Panc1 (cell line): ENCODE measurements at regions not wholly inside any gene's neighbourhood (a gene's known extent, or its start where the extent isn't known, plus 50 kb on each side); places are given as distances from the start of the nearest gene placed in this dataset.

ENCODE experiments used
- ATAC-seq: fragments of 200-7000 bp; cut with Tn5 transposase; 2 replicates; pipeline ENCODE4 v1.9.1; 2020; ENCODE audit warnings: mild to moderate bottlenecking, moderate library complexity
- BruUV-seq: library from RNA; stranded (reverse); fragments of 400-500 nt; replicated peaks from 2 replicates; lab custom pipeline; 2021; lab: Mats Ljungman, UMichigan
- CTCF ChIA-PET: fragments of 300-600 bp; sonication (Branson Sonifier 250); formaldehyde crosslinking; loops from one replicate; lab custom pipeline; 2022; ENCODE audit warnings: antibody characterized with exemption; lab: Charles Lee
- POLR2A ChIA-PET: fragments of 300-600 bp; sonication (Branson Sonifier 250); formaldehyde crosslinking; loops from one replicate; lab custom pipeline; 2022; ENCODE audit warnings: antibody characterized with exemption; lab: Charles Lee
- DNase-seq: peaks from one replicate; pipeline ENCODE4 v3.0.0-alpha.2; 2010; ENCODE audit warnings: low read depth, low spot score
- H3K27ac ChIP-seq: 2 replicates; pipeline ENCODE4 v1.5.1; 2011; ENCODE audit warnings: mild to moderate bottlenecking, low read length, inconsistent platforms
- H3K27me3 ChIP-seq: fragments of 200-500 bp; sonication (Bioruptor generic); 2 replicates; pipeline ENCODE4 v1.6.0; 2014; ENCODE audit warnings: low read length, inconsistent platforms; ENCODE audit not compliant: control insufficient read depth, insufficient read depth
- H3K36me3 ChIP-seq: fragments of 200-500 bp; sonication (Bioruptor generic); 2 replicates; pipeline ENCODE4 v1.5.1; 2014; ENCODE audit warnings: inconsistent platforms, mild to moderate bottlenecking, low read length, moderate library complexity; ENCODE audit not compliant: control insufficient read depth, insufficient read depth
- H3K4me1 ChIP-seq: 2 replicates; pipeline ENCODE4 v1.5.1; 2011; ENCODE audit warnings: inconsistent platforms, mild to moderate bottlenecking, low read length, moderate library complexity; ENCODE audit not compliant: control insufficient read depth, insufficient read depth
- H3K4me3 ChIP-seq, 2 experiments: 2 replicates each; pipeline ENCODE4 v1.5.1; 2011 to 2012; ENCODE audit warnings: low read depth in 2 of 2, low read length in 2 of 2, mild to moderate bottlenecking in 2 of 2, inconsistent platforms in 1 of 2, moderate library complexity in 1 of 2
- H3K9me3 ChIP-seq: fragments of 200-500 bp; sonication (Bioruptor generic); 2 replicates; pipeline ENCODE4 v1.5.1; 2014; ENCODE audit warnings: low read depth, mild to moderate bottlenecking, inconsistent platforms, low read length, moderate library complexity; ENCODE audit not compliant: control insufficient read depth, insufficient read depth
- POLR2AphosphoS5 ChIP-seq: IDR thresholded peaks from 2 replicates; pipeline ENCODE4 v1.6.1; 2012; ENCODE audit warnings: mild to moderate bottlenecking, low read depth, low read length, moderate library complexity
- REST ChIP-seq, 2 experiments: IDR thresholded peaks; 2 replicates each; pipeline ENCODE4 v1.6.1; 2011 to 2012; ENCODE audit warnings: low read depth in 2 of 2, control low read depth in 1 of 2, low read length in 1 of 2, mild to moderate bottlenecking in 1 of 2, moderate library complexity in 1 of 2; ENCODE audit not compliant: insufficient read depth in 1 of 2
- SIN3A ChIP-seq: IDR thresholded peaks from 2 replicates; pipeline ENCODE4 v1.6.1; 2012; ENCODE audit warnings: low read depth, mild to moderate bottlenecking, low read length, moderate library complexity, borderline replicate concordance; ENCODE audit not compliant: insufficient read depth
- TCF7L2 ChIP-seq: IDR thresholded peaks from 2 replicates; pipeline ENCODE4 v1.6.1; 2011; ENCODE audit warnings: mild to moderate bottlenecking, low read depth, low read length, inconsistent platforms
- in situ Hi-C: cut with HindIII; loops from 2 replicates; pipeline ENCODE4 v1.10.0; 2016; ENCODE audit warnings: low sequenced_read_pairs, low pct_unique_long_range_greater_than_20kb
- intact Hi-C: fragments of 100-400 bp; cut with micrococcal nuclease; formaldehyde crosslinking; loops from one replicate; pipeline ENCODE4 v1.10.0; 2022; ENCODE audit not compliant: unreplicated experiment
- TF ChIP-seq, protein P1 (sequence below): fragments of 450-650 bp; IDR thresholded peaks from 2 replicates; pipeline ENCODE4 v1.5.1; 2017; ENCODE audit warnings: mild to moderate bottlenecking

DNA sequence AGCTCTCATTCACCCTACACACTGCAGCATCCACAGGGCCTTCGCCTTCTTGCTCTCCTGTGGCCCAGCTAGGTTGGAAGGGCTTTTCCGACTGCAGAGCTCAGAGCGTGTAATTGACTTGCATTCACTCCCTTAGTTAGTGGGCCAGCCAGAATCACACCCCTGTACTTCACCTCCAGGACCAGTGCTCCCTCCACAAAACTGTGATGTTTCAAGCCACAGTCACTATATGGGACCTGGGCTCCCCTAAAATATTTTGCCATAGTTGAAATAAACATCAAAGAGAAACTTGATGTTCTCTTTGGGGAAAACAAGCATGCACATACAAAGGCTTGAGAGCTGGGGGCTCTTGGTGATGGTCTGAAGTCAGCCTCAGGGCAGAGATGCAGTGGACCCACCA is 69.7 kb upstream of the POU3F3 start:
- DNase-seq, result no peak
- Histone ChIP-seq H3K27ac (no peak overlapping the region), H3K9me3 (no peaks in the 10 kb centered on the region), H3K4me1 (no peaks in the 10 kb centered on the region), H3K36me3 (no peaks in the 10 kb centered on the region), H3K4me3 (no peak overlapping the region), H3K27me3 (no peaks in the 10 kb centered on the region; the same call in 1 of the 2 replicates)
- TF ChIP-seq SIN3A (no peak), POLR2AphosphoS5 (no peak), TCF7L2 (no peak)
- no TSS peak for BruUV-seq
- intact Hi-C loops (no loop called here), in situ Hi-C loops (no loop called here)
- ChIA-PET POLR2A (interaction anchor here (0.6 kb wide), 1 partner anchor 466 kb away, joined by 4 read pairs; no protein-coding TSS in a partner anchor), CTCF (no interaction called here)
- no peak for ATAC-seq

DNA sequence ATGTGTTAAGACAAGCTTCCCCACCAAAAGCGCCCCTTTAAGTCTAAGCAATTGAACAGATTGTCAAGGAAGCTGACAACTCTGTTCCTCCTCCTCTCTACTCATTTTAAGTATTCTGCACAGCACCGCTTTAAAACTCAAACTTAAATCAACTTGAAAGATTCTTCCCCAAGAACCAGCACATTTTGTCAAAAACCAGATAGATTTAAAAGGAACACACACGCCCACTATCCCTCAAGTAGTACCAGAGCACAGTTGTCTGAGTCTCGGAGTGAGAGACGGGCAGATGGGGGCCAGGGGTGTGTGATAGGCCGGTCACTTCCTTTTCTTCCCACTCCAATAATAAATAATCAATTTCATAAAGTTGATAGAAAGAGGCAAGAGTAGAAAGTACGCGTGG is 67.7 kb upstream of the POU3F3 start:
- intact Hi-C loops (no loop called here), in situ Hi-C loops (no loop called here)
- H3K27me3 ChIP-seq, result no peaks in the 10 kb centered on the region; the same call in 1 of the 2 replicates
- H3K27ac ChIP-seq, result no peak overlapping the region
- CTCF ChIA-PET, result no interaction called here
- no peak for DNase-seq
- POLR2A ChIA-PET, result no interaction called here
- no peak overlapping the region for H3K4me3 ChIP-seq
- H3K4me1 ChIP-seq, result no peaks in the 10 kb centered on the region
- TF ChIP-seq TCF7L2, result no peak
- H3K36me3 ChIP-seq, result no peaks in the 10 kb centered on the region
- no peaks in the 10 kb centered on the region for H3K9me3 ChIP-seq
- no TSS peak for BruUV-seq
- no peak for ATAC-seq

DNA sequence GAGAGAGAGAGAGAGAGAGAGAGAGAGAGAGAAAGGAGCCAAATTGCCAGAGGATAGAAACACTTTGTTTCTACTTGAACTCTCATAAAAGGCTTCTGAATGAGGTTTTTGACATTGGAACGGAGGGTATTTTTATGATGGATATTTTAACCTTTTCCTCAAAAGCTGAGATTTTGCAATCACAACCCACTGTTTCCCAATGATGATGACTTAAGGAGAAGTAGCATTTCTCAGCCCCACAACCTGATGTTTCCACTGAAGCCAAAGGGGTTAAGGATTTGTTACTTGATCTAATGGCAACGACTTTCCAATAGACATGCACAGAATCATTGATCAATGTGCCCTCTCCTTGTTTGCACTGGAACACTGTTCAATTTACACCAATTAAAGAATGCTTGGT is 67.1 kb upstream of the POU3F3 start:
- ATAC-seq (no peak), DNase-seq (no peak)
- ChIA-PET POLR2A (no interaction called here), CTCF (no interaction called here)
- H3K9me3 ChIP-seq, result no peaks in the 10 kb centered on the region
- H3K4me1 ChIP-seq, result no peaks in the 10 kb centered on the region
- no peaks in the 10 kb centered on the region; the same call in 1 of the 2 replicates for H3K27me3 ChIP-seq
- intact Hi-C loops (no loop called here), in situ Hi-C loops (no loop called here)
- no peaks in the 10 kb centered on the region for H3K36me3 ChIP-seq
- H3K4me3 ChIP-seq, result no peak overlapping the region
- BruUV-seq, result no TSS peak
- H3K27ac ChIP-seq, result no peak overlapping the region
- TF ChIP-seq POLR2AphosphoS5 (no peak), REST (IDR thresholded peaks at IDR 0.05; ENCODE audit: insufficient read depth in 1 of 2, low read depth in 2 of 2, low read length in 1 of 2) (no peak), SIN3A (no peak), TCF7L2 (no peak)
- TF ChIP-seq, protein P1, sequence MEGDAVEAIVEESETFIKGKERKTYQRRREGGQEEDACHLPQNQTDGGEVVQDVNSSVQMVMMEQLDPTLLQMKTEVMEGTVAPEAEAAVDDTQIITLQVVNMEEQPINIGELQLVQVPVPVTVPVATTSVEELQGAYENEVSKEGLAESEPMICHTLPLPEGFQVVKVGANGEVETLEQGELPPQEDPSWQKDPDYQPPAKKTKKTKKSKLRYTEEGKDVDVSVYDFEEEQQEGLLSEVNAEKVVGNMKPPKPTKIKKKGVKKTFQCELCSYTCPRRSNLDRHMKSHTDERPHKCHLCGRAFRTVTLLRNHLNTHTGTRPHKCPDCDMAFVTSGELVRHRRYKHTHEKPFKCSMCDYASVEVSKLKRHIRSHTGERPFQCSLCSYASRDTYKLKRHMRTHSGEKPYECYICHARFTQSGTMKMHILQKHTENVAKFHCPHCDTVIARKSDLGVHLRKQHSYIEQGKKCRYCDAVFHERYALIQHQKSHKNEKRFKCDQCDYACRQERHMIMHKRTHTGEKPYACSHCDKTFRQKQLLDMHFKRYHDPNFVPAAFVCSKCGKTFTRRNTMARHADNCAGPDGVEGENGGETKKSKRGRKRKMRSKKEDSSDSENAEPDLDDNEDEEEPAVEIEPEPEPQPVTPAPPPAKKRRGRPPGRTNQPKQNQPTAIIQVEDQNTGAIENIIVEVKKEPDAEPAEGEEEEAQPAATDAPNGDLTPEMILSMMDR, result no peak
